ENCODE measurements at regions not wholly inside any gene's neighbourhood (a gene's known extent, or its start where the extent isn't known, plus 50 kb on each side); places are given as distances from the start of the nearest gene placed in this dataset.

- no peak for DNase-seq (ENCODE audit: low read depth)
- TF ChIP-seq CTCF (conservative IDR thresholded peaks at IDR 0.05; ENCODE audit: low read depth, low read length), result no peak
Measured at GRCh38 chr1:117271129-117271528, 60.4 kb upstream of the VTCN1 start.

GRCh38 chr1:117270679-117271078, 60.0 kb upstream of the VTCN1 start:
- no peak for DNase-seq (ENCODE audit: low read depth)
- no peak for TF ChIP-seq CTCF (conservative IDR thresholded peaks at IDR 0.05; ENCODE audit: low read depth, low read length)
- H3K4me3 ChIP-seq (ENCODE audit: low read depth, low read length), result no peak overlapping the region

More at GRCh38 chr1:117271129-117271528, 60.4 kb upstream of the VTCN1 start:
- H3K4me3 ChIP-seq (ENCODE audit: low read depth, low read length), result no peak overlapping the region

GRCh38 chr1:117268535-117269455, 58.1 kb upstream of the VTCN1 start:
- H3K4me3 ChIP-seq (ENCODE audit: low read depth, low read length), result no peak overlapping the region
- no peak for DNase-seq (ENCODE audit: low read depth)
- no peak for TF ChIP-seq CTCF (conservative IDR thresholded peaks at IDR 0.05; ENCODE audit: low read depth, low read length)

GRCh38 chr1:117267232-117267774, 56.6 kb upstream of the VTCN1 start:
- no peak for DNase-seq (ENCODE audit: low read depth)
- H3K4me3 ChIP-seq (ENCODE audit: low read depth, low read length), result no peak overlapping the region
- no peak for TF ChIP-seq CTCF (conservative IDR thresholded peaks at IDR 0.05; ENCODE audit: low read depth, low read length)

GRCh38 chr1:117262976-117263375, 52.2 kb upstream of the VTCN1 start:
- H3K4me3 ChIP-seq (ENCODE audit: low read depth, low read length), result no peak overlapping the region
- no peak for DNase-seq (ENCODE audit: low read depth)
- no peak for TF ChIP-seq CTCF (conservative IDR thresholded peaks at IDR 0.05; ENCODE audit: low read depth, low read length)

- TF ChIP-seq CTCF (conservative IDR thresholded peaks at IDR 0.05; ENCODE audit: low read depth, low read length), result no peak
- no peak overlapping the region for H3K4me3 ChIP-seq (ENCODE audit: low read depth, low read length)
Measured at GRCh38 chr1:117261424-117261785, 50.7 kb upstream of the VTCN1 start.

More at GRCh38 chr1:117261424-117261785, 50.7 kb upstream of the VTCN1 start:
- no peak for DNase-seq (ENCODE audit: low read depth)
